ENCODE measurements at regions not wholly inside any gene's neighbourhood (a gene's known extent, or its start where the extent isn't known, plus 50 kb on each side); places are given as distances from the start of the nearest gene placed in this dataset.
"Not testable (repeated sequence)": the region's sequence is repeated elsewhere in the genome, so short reads cannot be mapped to it uniquely, and the experiment has no call there.

GRCh38 chr5:51661646-51662265, 278.5 kb downstream of the ISL1 start:
- no peak for DNase-seq

GRCh38 chr5:51664491-51665250, 281.4 kb downstream of the ISL1 start:
- no peak for DNase-seq

- no peak for DNase-seq
Measured at GRCh38 chr5:51665251-51665593, 282.0 kb downstream of the ISL1 start.

- no peak for DNase-seq
Measured at GRCh38 chr5:51669095-51669494, 285.8 kb downstream of the ISL1 start.

- DNase-seq, result no peak
Measured at GRCh38 chr5:51678330-51678729, 295.1 kb downstream of the ISL1 start.

GRCh38 chr5:51679286-51679685, 296.0 kb downstream of the ISL1 start:
- no peak for DNase-seq

- DNase-seq, result no peak
Measured at GRCh38 chr5:51684794-51685355, 301.6 kb downstream of the ISL1 start.

- no peak for DNase-seq
Measured at GRCh38 chr5:51685419-51685818, 302.2 kb downstream of the ISL1 start.

GRCh38 chr5:51686622-51687021, 303.4 kb downstream of the ISL1 start:
- DNase-seq, result no peak

GRCh38 chr5:51691538-51692079, 308.4 kb downstream of the ISL1 start:
- DNase-seq, result no peak

GRCh38 chr5:51694826-51695225, 311.6 kb downstream of the ISL1 start:
- no peak for DNase-seq

GRCh38 chr5:51696122-51696521, 312.9 kb downstream of the ISL1 start:
- no peak for DNase-seq

- DNase-seq, result not testable (repeated sequence)
Measured at GRCh38 chr5:51702046-51702445, 318.8 kb downstream of the ISL1 start.

- DNase-seq, result no peak
Measured at GRCh38 chr5:51712201-51712600, 329.0 kb downstream of the ISL1 start.

- not testable (repeated sequence) for DNase-seq
Measured at GRCh38 chr5:51715445-51715844, 332.2 kb downstream of the ISL1 start.

GRCh38 chr5:51731421-51732029, 348.3 kb downstream of the ISL1 start:
- no peak for DNase-seq

- DNase-seq, result no peak
Measured at GRCh38 chr5:51732304-51732703, 349.1 kb downstream of the ISL1 start.

- no peak for DNase-seq
Measured at GRCh38 chr5:51734677-51735076, 351.4 kb downstream of the ISL1 start.

- DNase-seq, result no peak
Measured at GRCh38 chr5:51746023-51746422, 362.8 kb downstream of the ISL1 start.

GRCh38 chr5:51748647-51749046, 365.4 kb downstream of the ISL1 start:
- DNase-seq, result no peak
